HG02759 (cell line): ENCODE measurements at regions not wholly inside any gene's neighbourhood (a gene's known extent, or its start where the extent isn't known, plus 50 kb on each side); places are given as distances from the start of the nearest gene placed in this dataset.
"Not testable (repeated sequence)": the region's sequence is repeated elsewhere in the genome, so short reads cannot be mapped to it uniquely, and the experiment has no call there.

Experiments
- ATAC-seq: cut with Tn5 transposase; IDR thresholded peaks from one replicate; pipeline ENCODE4 v1.9.1; 2021; ENCODE audit warnings: mild to moderate bottlenecking, moderate library complexity; ENCODE audit not compliant: unreplicated experiment

DNA sequence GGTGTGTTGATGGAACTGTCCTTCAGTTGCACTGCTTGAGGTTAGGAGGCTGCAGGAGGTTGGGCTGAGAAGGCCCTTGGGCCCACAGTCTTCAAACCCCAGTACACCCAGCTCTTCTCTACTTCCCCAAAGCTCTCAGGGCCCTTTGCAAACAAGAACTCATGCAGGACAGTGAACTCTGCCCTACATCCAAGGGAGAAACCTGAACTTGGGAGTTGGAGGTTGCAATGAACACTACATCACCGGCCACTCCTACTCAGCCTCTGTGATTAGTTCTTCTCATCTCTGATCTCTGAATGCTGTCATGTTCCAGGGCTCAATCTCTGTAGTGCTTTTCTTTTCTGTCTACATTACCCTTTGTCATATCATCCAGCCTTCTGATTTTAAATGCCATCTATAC lies 148.5 kb upstream of the PDE7B start:
- peak; percentile 26 for ATAC-seq

DNA sequence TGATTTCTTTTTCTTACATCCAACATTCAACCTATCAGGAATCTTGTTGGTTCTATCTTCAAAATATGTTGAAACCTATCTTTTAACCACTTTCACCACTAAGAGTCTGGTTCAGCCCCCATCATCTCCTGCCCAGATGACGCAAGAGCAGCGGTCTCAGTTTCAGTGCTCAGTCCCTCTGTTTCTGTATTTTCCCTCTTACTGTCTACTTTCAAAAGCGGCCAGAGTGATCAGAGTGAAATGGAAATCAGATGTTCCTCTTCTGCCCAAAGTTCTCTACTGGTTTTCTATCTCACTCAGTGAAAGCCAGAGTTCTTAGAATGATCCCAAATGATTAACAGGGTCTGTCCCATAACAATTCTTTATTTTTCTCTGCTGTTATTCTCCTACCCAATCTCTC lies 147.9 kb upstream of the PDE7B start:
- peak; percentile 92 for ATAC-seq

DNA sequence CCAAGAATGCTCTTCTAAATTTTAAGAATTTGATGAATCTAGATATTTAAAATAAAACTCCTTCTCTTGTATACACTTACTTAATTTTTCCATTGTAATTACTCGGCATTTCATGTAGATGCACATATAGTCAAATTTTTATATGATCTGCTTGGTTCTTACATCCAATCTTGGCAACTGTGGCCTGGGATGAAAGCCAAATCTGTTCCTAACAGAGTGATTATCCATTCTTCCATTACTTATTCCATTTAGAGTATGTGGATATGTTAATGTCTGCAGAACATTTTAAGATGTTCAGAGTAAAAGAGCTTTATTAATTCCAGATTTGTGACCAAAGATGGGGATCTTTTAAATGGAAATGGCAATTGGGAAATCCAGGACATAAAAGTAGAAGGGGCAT lies 144.1 kb upstream of the PDE7B start:
- ATAC-seq, result no peak

DNA sequence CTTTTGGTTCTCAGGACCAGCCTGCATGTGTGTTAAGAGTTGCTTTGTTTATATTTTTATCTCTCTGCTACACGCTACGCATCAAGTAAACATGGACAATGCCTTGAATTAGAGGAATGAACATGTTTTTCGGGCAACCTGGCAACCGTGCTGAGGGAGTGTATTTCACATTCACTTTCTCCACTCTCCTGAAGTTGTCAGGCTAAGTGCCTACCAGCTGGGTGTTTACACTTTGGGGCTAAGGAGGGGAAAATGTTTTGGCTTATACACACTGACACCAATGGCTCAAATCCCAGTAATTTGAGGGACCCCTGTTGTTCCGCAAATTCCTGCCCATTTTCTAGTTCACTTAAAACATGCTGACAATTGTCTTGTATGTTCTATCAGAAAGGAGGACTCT lies 141.5 kb upstream of the PDE7B start:
- no peak for ATAC-seq

DNA sequence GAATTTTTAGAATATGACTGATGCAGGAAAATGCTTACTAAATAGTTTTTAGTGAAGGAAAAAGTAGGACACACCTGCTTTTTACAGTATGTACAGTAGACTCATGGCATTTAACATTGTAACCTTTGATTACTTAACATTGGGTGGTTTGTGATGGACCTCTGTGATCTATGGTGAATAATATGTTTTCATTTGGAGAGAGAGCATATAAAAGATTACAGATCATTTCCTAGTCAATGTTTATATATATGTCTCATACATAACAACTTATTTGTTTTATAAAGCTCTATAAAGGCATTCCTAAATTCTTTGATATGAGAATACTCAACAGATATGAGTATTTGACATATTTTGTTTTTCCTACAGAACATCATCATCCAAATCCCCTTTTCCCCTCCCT lies 129.3 kb upstream of the PDE7B start:
- ATAC-seq, result no peak

DNA sequence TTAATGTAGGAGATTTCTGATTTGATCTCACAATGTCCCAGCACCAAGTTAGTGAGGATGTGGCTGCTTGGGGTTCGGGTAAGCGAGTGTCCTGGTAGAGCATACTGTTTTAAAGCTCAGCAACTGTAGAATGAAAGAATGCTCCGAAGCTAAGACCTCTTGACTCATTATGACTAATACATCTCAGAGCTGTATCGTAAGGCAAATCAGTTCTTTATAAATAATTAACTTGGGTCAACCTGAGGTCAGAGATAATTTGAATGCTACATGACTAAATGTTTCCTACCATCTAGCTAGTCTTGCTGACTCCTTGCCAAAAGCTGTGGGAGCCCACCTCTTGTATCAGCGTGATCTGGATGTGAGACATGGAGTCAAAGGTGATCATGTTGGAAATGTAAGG lies 128.8 kb upstream of the PDE7B start:
- peak; percentile 72 for ATAC-seq

DNA sequence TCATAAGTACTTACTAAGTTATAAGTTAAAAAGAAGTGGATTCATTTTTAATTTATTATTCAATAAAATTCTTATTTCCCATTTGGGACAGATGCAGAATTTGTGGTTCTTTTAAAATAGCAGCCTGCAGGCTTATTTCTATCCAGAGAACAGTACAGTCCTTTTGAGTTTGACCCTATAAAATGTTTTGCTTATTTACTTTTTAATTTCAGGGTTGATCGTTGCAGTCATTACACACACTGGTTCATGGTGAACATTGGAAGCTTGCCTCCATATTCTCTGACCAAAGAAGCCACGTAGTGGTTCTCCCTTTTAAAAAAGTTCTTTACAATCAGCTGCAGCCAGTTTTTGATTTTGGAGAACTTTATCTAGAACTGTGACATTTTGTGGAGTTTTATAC lies 122.9 kb upstream of the PDE7B start:
- ATAC-seq, result no peak

DNA sequence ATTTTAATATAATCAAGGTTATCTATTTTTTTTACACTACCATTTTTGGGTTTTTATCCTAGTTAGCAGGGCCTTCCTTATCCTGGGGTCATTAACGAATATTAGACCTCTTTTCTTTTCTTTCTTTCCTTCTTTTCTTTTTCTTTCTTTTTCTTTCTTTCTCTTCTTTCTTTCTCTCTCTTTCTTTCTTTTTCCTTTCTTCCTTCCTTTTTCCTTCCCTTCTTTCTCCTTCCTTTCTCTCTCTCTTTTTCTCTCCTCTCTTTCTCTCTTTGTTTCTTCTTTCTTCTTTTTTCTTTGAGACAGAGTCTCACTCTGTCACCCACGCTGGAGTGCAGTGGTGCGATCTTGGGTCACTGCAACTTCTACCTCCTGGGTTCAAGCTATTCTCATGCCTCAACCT lies 120.4 kb upstream of the PDE7B start:
- no peak for ATAC-seq

DNA sequence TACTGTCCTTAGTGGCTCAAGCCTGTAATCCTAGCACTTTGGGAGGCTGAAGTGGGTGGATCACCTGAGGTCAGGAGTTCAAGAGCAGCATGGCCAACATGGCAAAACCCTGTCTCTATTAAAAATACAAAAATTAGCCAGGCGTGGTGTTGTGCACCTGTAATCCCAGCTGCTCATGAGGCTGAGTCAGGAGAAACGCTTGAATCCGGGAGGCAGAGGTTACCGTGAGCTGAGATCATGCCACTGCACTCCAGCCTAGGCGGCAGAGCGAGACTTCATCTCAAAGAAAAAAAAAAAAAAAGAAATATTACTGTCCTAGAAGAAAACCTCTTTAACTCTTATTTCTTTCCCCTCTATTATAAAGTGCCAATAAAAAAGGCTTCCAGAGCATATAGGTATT lies 115.2 kb upstream of the PDE7B start:
- not testable (repeated sequence) for ATAC-seq

DNA sequence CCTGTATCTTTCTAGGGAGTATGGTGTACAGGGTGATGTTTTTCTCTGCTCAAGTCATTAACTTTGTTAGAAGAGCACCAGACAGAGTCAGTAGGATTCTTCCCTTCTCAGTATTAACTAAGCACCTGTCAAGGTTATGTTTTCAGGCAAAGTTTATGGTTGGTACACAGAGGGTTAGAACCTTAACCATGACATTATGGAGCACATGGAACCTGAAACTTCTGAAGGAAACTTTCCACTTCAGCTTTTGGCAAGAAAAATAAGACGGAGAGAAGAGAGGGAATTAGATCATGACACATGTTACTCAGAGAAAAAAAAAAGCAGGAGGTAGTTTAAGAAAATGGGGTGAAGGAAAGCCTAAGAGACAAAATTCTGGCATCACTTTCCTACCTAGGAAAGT lies 112.9 kb upstream of the PDE7B start:
- ATAC-seq, result no peak

DNA sequence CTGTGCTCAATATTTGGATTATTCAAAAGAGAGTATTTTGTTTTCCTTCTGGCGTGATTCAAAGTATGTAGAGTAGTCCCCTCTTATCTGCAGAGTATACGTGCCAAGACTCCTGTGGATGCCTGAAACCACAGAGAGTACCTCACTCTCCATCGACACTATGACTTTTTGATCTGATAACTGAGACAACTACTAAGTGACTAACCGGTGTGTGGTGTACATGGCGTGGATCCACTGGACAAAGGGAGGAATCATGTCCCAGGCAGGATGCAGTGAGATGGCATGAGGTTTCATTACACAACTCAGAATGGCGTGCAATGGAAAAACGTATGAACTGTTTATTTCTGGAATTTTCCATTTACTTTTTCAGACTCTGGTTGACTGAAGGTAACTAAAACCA lies 112.2 kb upstream of the PDE7B start:
- no peak for ATAC-seq

DNA sequence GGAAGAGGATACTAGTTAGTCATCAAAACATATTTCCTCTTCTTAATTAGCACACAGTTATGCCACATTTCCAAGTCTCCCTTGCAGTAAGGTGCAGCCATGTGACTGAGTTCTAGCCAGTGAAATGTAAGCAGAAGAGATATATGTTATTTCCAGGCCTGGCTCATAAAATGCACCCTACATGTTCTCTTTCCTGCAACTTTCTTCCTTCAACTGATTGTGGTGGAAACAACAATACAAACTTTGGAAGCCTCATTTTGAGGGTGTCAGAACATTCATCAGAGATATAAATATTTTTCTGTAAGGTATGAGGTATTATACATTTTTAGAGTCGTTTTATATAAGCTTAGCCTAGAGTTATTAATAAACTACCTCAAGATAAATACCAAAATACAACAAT lies 110.9 kb upstream of the PDE7B start:
- no peak for ATAC-seq

DNA sequence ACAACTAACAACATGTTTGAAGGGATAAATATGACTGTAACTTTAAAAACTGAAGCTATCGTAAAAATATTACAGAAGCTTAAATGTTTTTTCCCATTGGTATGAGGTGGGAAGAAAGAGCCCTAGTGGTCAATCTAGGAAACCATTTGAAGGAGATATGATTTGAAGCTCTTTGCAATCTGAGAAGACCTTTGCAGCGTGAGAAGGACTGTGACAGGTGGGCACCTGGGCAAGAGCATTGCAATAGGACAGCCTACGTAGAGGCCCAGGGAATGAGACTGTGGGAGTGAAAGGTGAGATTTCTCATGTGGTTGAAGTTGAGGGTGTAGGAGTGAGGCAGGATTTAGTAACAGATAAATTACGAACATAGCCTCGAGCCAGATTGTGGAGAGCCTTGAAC lies 108.0 kb upstream of the PDE7B start:
- no peak for ATAC-seq

DNA sequence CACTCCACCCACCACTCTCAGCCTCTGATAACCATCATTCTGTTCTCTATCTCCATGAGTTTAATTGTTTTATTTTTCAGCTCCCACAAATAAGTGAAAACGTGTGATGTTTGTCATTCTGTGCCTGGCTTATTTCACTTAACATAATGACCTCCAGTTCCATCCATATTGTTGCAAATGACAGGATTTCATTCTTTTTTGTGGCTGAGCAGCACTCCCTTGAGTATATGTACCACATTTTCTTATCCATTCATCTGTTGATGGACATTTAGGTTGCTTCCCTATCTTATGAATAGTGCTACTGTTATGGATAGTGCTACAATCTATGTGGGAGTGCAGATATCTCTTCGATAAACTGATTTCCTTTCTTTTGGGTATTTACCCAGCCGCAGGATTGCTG lies 103.3 kb upstream of the PDE7B start:
- ATAC-seq, result no peak

DNA sequence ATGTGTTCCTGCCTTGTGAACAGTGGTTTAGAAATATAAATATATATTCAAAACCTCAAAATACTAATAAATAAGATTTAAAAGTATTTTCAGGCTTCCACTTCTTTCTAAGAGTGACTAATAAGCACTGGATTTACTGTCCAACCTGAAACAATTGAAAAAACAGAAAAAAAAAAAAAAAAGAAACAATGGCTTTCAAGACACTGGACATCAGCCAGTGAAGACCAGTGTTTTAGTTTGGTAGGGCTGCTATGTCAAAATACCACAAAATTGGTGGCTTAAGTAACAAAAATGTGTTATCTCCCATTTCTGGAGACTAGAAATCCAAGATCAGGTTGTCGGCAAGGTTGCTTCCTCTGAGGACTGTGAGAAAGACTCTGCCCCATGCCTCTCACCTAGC lies 101.4 kb upstream of the PDE7B start:
- no peak for ATAC-seq

DNA sequence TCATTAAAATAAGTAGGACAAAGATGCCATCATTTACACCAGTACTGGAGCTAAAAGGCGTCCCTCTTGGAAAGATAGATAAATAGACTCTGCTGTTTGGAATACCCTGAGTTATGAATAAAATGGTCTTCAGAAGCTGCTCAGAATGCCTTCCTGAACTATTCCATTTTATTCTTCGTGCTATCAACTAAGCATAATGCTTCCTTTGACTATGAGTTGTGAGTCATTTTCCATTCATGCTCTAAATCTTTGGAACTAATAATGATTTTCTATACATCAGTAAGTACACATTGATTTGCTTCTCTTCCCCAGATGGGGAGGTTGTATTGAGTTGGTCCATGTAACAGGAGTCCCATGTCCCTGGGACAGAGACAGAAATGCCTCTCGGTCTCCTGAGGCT lies 98.3 kb upstream of the PDE7B start:
- ATAC-seq, result no peak

DNA sequence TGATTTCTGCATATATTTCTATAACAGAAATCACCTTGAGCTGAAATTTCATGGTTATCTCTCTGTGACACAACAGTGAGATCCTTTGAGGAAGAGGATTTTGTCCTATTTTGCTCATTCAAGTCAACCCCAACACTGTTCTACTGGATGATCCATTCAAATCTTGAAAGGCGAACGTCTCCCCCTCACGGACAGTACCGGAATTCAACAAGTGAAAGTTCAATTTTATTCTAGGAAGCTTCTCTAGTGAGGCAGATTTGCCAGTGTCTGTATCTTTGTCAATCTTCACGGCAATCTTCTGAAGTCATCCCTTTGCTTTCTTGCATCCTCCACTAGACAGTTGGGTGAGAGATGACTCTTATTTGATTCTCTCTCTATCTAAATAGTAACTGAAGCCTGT lies 91.7 kb upstream of the PDE7B start:
- no peak for ATAC-seq

DNA sequence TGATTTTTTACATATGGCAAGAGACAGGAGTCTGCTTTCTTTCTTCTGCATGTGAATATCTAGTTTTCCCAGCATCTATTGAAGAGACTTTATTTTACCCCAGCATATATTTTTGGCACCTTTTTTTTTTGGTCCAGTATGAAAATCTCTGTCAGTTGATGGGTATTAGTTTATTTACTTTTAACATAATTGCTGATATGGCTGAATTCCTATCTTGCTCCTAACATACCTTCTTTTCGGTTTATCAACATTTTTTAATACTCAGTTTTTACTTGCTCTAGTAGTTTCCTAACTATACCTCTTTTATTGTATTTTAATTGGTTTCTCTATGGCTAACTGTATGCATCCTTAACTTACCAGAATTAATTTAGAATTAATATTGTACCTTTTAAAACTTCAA lies 77.5 kb upstream of the PDE7B start:
- no peak for ATAC-seq

DNA sequence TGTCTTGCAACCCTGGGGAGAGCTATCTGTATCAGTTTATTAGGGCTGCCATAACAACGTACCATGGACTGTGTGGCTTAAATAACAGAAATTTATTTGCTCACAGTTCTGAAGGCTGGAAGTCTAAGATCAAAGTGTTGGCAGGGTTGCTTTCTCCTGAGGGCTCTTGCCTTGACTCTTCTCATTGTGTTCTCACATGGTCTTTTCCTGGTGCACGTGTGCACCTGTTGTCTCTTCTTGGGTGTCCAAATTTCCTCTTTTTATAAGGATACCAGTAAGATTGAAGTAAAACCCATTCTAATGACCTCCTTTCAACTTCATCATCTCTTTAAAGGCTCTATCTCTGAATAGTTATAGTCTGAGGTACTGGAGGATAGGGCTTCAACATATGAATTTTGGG lies 72.3 kb upstream of the PDE7B start:
- ATAC-seq, result no peak

DNA sequence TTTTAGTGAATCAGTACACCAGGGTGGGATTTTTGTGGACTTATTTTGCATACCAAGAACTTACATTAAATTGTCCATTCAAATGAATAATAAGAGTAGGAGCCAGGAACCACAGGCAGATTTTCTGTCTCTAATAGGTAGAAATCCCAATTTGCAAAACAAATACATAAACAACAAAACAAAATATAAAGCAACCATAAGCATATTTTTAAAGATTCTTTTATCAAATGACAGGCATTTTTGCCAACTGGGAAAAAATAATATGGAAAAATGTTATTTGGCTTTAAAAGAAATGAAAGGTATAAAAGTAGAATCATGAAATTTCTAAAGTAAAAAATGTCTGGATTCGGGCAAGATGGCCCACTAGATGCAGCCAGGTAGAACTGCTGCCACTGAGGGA lies 71.2 kb upstream of the PDE7B start:
- no peak for ATAC-seq

DNA sequence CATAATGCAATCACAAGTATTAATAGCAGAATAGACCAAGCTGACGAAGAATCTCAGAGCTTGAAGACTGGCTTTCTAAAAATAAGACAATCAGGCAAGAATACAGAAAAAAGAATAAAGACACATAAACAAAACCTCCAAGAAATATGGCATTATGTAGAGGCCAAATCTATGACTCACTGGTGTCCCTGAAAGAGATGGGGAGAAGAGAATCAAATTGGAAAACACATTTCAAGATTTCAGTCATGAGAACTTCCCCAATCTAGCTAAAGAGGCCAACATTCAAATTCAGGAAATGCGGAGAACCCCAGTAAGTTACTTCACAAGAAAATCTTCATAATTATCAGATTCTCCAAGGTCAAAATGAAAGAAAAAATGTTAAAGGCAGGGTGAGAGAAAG lies 69.0 kb upstream of the PDE7B start:
- ATAC-seq, result no peak

DNA sequence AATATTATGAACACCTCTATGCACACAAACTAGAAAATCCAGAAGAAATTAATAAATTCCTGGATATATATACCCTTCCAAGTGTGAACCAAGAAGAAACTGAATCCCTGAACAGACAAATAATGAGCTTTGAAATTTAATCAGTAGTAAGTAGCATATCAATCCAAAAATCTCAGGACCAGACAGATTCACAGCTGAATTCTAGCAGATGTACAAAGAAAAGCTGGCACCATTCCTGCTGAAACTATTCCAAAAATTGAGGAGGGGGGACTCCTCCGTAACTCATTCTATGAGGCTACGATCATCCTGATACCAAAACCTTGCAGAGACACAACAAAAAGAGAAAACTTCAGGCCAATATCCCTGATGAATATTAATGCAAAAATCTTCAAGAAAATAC lies 67.0 kb upstream of the PDE7B start:
- no peak for ATAC-seq

DNA sequence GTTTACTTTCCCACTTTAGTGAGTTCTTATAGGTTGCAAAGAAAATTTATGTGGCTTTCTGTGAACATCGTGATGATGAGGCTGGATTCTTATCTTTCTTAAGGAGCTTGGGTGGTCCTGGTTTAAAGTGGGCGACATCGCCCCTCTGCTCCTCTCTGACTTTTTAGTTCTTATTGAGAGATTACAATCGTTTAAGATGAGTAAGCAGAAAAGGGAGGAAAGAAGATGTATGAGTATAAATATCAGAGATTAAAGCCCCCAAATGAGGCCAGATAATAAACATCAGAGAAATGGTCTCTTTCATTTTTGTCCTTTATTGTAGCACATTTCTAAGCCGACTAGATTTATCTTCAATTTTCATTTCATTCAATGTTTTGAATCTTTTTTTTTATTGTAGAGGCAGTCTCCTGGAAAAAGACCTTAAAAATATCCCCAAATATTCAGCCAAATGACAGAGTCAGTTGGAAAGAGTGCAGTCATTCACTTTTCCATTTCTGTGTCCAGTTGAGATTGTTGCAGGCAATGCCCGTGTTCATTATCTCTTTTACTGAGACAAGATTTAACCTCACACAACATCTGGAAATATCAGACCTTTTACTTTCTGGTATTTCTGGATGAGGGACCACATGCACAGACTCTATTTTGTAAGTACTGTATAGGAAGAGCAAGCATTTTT lies 62.0 kb upstream of the PDE7B start:
- ATAC-seq, result no peak

DNA sequence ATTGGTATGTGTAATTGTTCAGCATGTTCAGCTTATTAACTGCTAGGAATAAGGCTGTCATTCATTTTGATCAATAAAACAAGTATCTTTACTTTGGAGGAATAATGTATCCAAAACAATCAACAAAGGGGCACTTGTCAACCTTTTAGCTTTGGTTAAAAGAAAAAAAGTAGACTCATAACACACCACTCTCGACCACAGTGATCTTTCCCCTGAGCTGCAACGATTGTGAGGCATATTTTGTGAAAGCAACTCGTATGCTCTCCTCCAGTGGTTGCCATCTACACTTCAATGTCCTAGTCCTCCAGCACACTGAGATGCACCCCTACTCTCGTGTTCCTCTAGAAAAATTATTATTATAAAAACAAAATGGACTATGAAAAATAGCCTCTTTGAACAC lies 60.1 kb upstream of the PDE7B start:
- no peak for ATAC-seq
